ENCODE measurements at regions not wholly inside any gene's neighbourhood (a gene's known extent, or its start where the extent isn't known, plus 50 kb on each side); places are given as distances from the start of the nearest gene placed in this dataset.

- intact Hi-C loops (cut with DNase I) = no loop called here
- no peak for DNase-seq (ENCODE audit: low spot score)
- ATAC-seq = no peak
Measured at GRCh38 chr12:82176761-82177490, 181.3 kb downstream of the CCDC59 start.

GRCh38 chr12:82176026-82176425, 182.2 kb downstream of the CCDC59 start:
- DNase-seq (ENCODE audit: low spot score) = no peak
- intact Hi-C loops (cut with DNase I) = no loop called here
- no peak for ATAC-seq

GRCh38 chr12:82174936-82175335, 183.3 kb downstream of the CCDC59 start:
- intact Hi-C loops (cut with DNase I) = no loop called here
- ATAC-seq = no peak

GRCh38 chr12:82174383-82174782, 183.8 kb downstream of the CCDC59 start:
- DNase-seq (ENCODE audit: low spot score) (no peak), ATAC-seq (no peak)
- intact Hi-C loops (cut with DNase I) = no loop called here

More at GRCh38 chr12:82174936-82175335, 183.3 kb downstream of the CCDC59 start:
- DNase-seq (ENCODE audit: low spot score) = no peak

GRCh38 chr12:82149045-82149444, 209.1 kb downstream of the CCDC59 start:
- no peak for ATAC-seq
- intact Hi-C loops (cut with DNase I) = no loop called here
- no peak for DNase-seq (ENCODE audit: low spot score)

GRCh38 chr12:82146740-82147139, 211.4 kb downstream of the CCDC59 start:
- intact Hi-C loops (cut with DNase I) = no loop called here
- ATAC-seq = no peak
- DNase-seq (ENCODE audit: low spot score) = no peak

GRCh38 chr12:82144505-82144904, 213.7 kb downstream of the CCDC59 start:
- ATAC-seq = no peak
- intact Hi-C loops (cut with DNase I) = no loop called here

GRCh38 chr12:82132390-82132789, 225.8 kb downstream of the CCDC59 start:
- ATAC-seq (no peak), DNase-seq (ENCODE audit: low spot score) (no peak)
- intact Hi-C loops (cut with DNase I) = no loop called here

More at GRCh38 chr12:82144505-82144904, 213.7 kb downstream of the CCDC59 start:
- DNase-seq (ENCODE audit: low spot score) = no peak

- DNase-seq (ENCODE audit: low spot score) (no peak), ATAC-seq (peak; percentile 62)
- intact Hi-C loops (cut with DNase I) = no loop called here
Measured at GRCh38 chr12:82130762-82131161, 227.4 kb downstream of the CCDC59 start.

GRCh38 chr12:82124711-82125380, 233.3 kb downstream of the CCDC59 start:
- ATAC-seq = no peak
- intact Hi-C loops (cut with DNase I) = no loop called here
- no peak for DNase-seq (ENCODE audit: low spot score)

- DNase-seq (ENCODE audit: low spot score) = no peak
Measured at GRCh38 chr12:82121545-82121944, 236.6 kb downstream of the CCDC59 start.

GRCh38 chr12:82120901-82121300, 237.3 kb downstream of the CCDC59 start:
- DNase-seq (ENCODE audit: low spot score) (no peak), ATAC-seq (peak; percentile 28)
- intact Hi-C loops (cut with DNase I) = no loop called here

More at GRCh38 chr12:82121545-82121944, 236.6 kb downstream of the CCDC59 start:
- peak; percentile 15 for ATAC-seq
- intact Hi-C loops (cut with DNase I) = no loop called here

- DNase-seq (ENCODE audit: low spot score) (no peak), ATAC-seq (no peak)
- intact Hi-C loops (cut with DNase I) = no loop called here
Measured at GRCh38 chr12:82109243-82109642, 248.9 kb downstream of the CCDC59 start.

- ATAC-seq (no peak), DNase-seq (ENCODE audit: low spot score) (no peak)
- intact Hi-C loops (cut with DNase I) = no loop called here
Measured at GRCh38 chr12:82108615-82109014, 249.6 kb downstream of the CCDC59 start.

GRCh38 chr12:82099216-82099615, 259.0 kb downstream of the CCDC59 start:
- ATAC-seq = no peak
- no peak for DNase-seq (ENCODE audit: low spot score)
- intact Hi-C loops (cut with DNase I) = no loop called here

- ATAC-seq (no peak), DNase-seq (ENCODE audit: low spot score) (no peak)
- intact Hi-C loops (cut with DNase I) = no loop called here
Measured at GRCh38 chr12:82097877-82098276, 260.3 kb downstream of the CCDC59 start.

- no peak for ATAC-seq
- DNase-seq (ENCODE audit: low spot score) = no peak
- intact Hi-C loops (cut with DNase I) = no loop called here
Measured at GRCh38 chr12:82097438-82097837, 260.7 kb downstream of the CCDC59 start.

GRCh38 chr12:82090165-82090564, 268.0 kb downstream of the CCDC59 start:
- ATAC-seq (no peak), DNase-seq (ENCODE audit: low spot score) (no peak)
- intact Hi-C loops (cut with DNase I) = no loop called here

- intact Hi-C loops (cut with DNase I) = no loop called here
- ATAC-seq = no peak
- DNase-seq (ENCODE audit: low spot score) = no peak
Measured at GRCh38 chr12:82089369-82090121, 268.6 kb downstream of the CCDC59 start.

GRCh38 chr12:82082501-82082900, 275.7 kb downstream of the CCDC59 start:
- no peak for ATAC-seq
- intact Hi-C loops (cut with DNase I) = no loop called here
- no peak for DNase-seq (ENCODE audit: low spot score)

Measured in sciatic nerve (tissue), 2 donors.